Left renal pelvis (tissue), 4 donors: ENCODE measurements at regions not wholly inside any gene's neighbourhood (a gene's known extent, or its start where the extent isn't known, plus 50 kb on each side); places are given as distances from the start of the nearest gene placed in this dataset.

Source experiments
- DNase-seq, 4 donors: peaks; one replicate each; pipeline ENCODE4 v3.0.0-alpha.2; 2013; ENCODE audit warnings: low read depth in 4 of 4, low spot score in 3 of 4

GRCh38 chr13:105599477-105600037 is 935.9 kb downstream of the EFNB2 start:
- no peak for DNase-seq

GRCh38 chr13:105598529-105598928 is 936.9 kb downstream of the EFNB2 start:
- no peak for DNase-seq

GRCh38 chr13:105597573-105597972 is 937.9 kb downstream of the EFNB2 start:
- DNase-seq, result no peak

GRCh38 chr13:105595471-105595870 is 940.0 kb downstream of the EFNB2 start:
- DNase-seq, result no peak

GRCh38 chr13:105591277-105591676 is 944.2 kb downstream of the EFNB2 start:
- DNase-seq, result no peak

- no peak for DNase-seq
Observed at GRCh38 chr13:105587786-105588185, 947.7 kb downstream of the EFNB2 start.

GRCh38 chr13:105579821-105580710 is 955.4 kb downstream of the EFNB2 start:
- no peak for DNase-seq

- DNase-seq, result no peak
Observed at GRCh38 chr13:105573136-105573535, 962.3 kb downstream of the EFNB2 start.

- DNase-seq, result no peak
Observed at GRCh38 chr13:105572401-105572800, 963.1 kb downstream of the EFNB2 start.

GRCh38 chr13:105569816-105570215 is 965.6 kb downstream of the EFNB2 start:
- DNase-seq, result no peak

- no peak for DNase-seq
Observed at GRCh38 chr13:105567951-105568525, 967.4 kb downstream of the EFNB2 start.

GRCh38 chr13:105565136-105565727 is 970.2 kb downstream of the EFNB2 start:
- no peak for DNase-seq

GRCh38 chr13:105552078-105552477 is 983.4 kb downstream of the EFNB2 start:
- no peak for DNase-seq

- no peak for DNase-seq
Observed at GRCh38 chr13:105547851-105548250, 987.6 kb downstream of the EFNB2 start.

- DNase-seq, result no peak
Observed at GRCh38 chr13:105545811-105546210, 989.7 kb downstream of the EFNB2 start.

- no peak for DNase-seq
Observed at GRCh38 chr13:105543742-105544141, 991.7 kb downstream of the EFNB2 start.

- DNase-seq, result no peak
Observed at GRCh38 chr13:105541565-105541964, 993.9 kb downstream of the EFNB2 start.

GRCh38 chr13:105538346-105538745 is 997.1 kb downstream of the EFNB2 start:
- DNase-seq, result peak in 2 of 4 donors; percentile 10 to 22

GRCh38 chr13:105537113-105537512 is 998.3 kb downstream of the EFNB2 start:
- no peak for DNase-seq

GRCh38 chr13:105530468-105530867 is 1005.0 kb downstream of the EFNB2 start:
- no peak for DNase-seq

GRCh38 chr13:105527127-105527526 is 1008.3 kb downstream of the EFNB2 start:
- no peak for DNase-seq
